Breast epithelium (tissue), 3 donors: ENCODE measurements at regions not wholly inside any gene's neighbourhood (a gene's known extent, or its start where the extent isn't known, plus 50 kb on each side); places are given as distances from the start of the nearest gene placed in this dataset.

Experiments used
- CTCF ChIP-seq, 3 donors: fragments of 450-650 bp; IDR thresholded peaks; one replicate each; pipeline ENCODE4 v1.5.1; 2016 to 2017; ENCODE audit warnings: antibody characterized with exemption in 3 of 3, mild to moderate bottlenecking in 3 of 3, moderate library complexity in 3 of 3
- POLR2A ChIP-seq: fragments of 450-650 bp; IDR thresholded peaks from one replicate; pipeline ENCODE4 v1.6.1; 2016; ENCODE audit warnings: antibody characterized with exemption, mild to moderate bottlenecking, moderate library complexity

DNA sequence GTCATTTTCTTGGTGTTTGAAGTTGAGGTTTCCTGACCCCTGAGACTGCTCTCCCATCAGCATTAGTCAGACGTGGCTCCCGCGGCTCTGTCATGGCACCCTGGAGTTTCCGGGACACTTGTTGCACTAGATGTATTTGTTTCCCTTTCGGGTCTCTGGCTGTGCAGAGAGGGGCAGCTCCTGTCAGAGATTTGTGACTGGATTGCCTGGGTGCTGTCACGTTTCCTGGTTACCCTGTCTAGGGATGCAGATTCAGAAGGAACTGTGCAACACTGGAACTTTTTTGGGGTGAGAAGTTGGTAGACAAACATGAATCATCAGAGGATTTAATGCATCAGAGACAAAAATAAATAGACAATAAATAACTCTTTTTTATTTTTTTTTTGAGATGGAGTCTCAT, 431.8 kb upstream of the MAN1A1 start:
- no peak for TF ChIP-seq CTCF (IDR thresholded peaks at IDR 0.05)
- TF ChIP-seq POLR2A, result no peak
